ENCODE measurements at regions not wholly inside any gene's neighbourhood (a gene's known extent, or its start where the extent isn't known, plus 50 kb on each side); places are given as distances from the start of the nearest gene placed in this dataset.

DNA sequence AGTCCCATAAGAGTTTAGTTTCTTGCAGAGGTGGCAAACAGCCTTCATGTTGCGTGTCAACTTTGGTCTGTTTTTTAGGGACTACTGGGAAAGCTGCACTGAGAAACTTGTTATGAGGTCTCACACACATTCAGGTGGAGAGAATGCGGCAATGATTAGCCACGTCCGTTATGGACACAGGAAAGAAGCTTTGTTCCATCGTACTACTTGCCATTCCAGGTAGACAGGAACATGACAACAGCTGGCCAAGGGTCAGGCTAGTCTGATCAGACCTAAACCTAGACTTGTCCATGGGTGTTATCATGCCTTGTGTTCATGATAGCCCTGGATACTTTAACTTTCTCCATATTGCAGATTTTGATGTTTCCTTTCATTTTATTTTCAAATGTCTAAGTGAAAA, 113.2 kb downstream of the ZNF608 start:
- Histone ChIP-seq H3K9me1 (replicated peaks; ENCODE audit: control insufficient read depth, extremely low read depth, insufficient read depth, low read length) (no peaks in the 10 kb centered on the region), H3K4me1 (ENCODE audit: control insufficient read depth, extremely low read depth, insufficient read depth, low read length) (peaks cover 7% of the 10 kb centered on the region), H3K27ac (ENCODE audit: insufficient read depth, low read depth, low read length) (no peak overlapping the region), H3K4me3 (replicated peaks in 1 of 3; ENCODE audit: insufficient read depth in 1 of 3, low read depth in 1 of 3, low read length in 3 of 3) (no peak overlapping the region), H3K9ac (replicated peaks; ENCODE audit: extremely low read depth, insufficient read depth, low read length) (no peak overlapping the region), H3K36me3 (ENCODE audit: control insufficient read depth in 2 of 2, extremely low read depth in 1 of 2, insufficient read depth in 2 of 2, low read length in 2 of 2) (peaks cover 2% of the 10 kb centered on the region in 2 experiments), H3K27me3 (ENCODE audit: control insufficient read depth in 2 of 2, insufficient read depth in 2 of 2, low read length in 2 of 2) (no peaks in the 10 kb centered on the region), H4K20me1 (replicated peaks; ENCODE audit: control insufficient read depth, extremely low read depth, insufficient read depth, low read length) (no peaks in the 10 kb centered on the region), H2AFZ (ENCODE audit: low read depth, low read length) (no peak overlapping the region), H3K9me3 (replicated peaks; ENCODE audit: control insufficient read depth, insufficient read depth, low read length) (no peaks in the 10 kb centered on the region), H3K4me2 (ENCODE audit: insufficient read depth, low read length) (no peak overlapping the region), H3K79me2 (ENCODE audit: control insufficient read depth, insufficient read depth, low read length) (no peaks in the 10 kb centered on the region)
- DNase-seq (ENCODE audit: low read depth, low spot score), result no peak
- TF ChIP-seq JUN (IDR thresholded peaks at IDR 0.05; ENCODE audit: borderline replicate concordance, insufficient read depth, insufficient read length, low read depth) (no peak), GATA2 (IDR thresholded peaks at IDR 0.05; ENCODE audit: insufficient read depth, insufficient read length, low read depth, low read length) (no peak), POLR2A (IDR thresholded peaks at IDR 0.05; ENCODE audit: low read depth, low read length) (no peak), EZH2 (IDR thresholded peaks at IDR 0.05; ENCODE audit: borderline replicate concordance, low read depth, low read length, severe bottlenecking) (no peak), MYC (IDR thresholded peaks at IDR 0.05; ENCODE audit: low read depth, low read length) (no peak), FOS (IDR thresholded peaks at IDR 0.05; ENCODE audit: borderline replicate concordance, insufficient read depth, low read length) (no peak), POLR2AphosphoS5 (IDR thresholded peaks at IDR 0.05; ENCODE audit: insufficient read depth, low read depth, low read length) (no peak)
- TF ChIP-seq, protein P1, sequence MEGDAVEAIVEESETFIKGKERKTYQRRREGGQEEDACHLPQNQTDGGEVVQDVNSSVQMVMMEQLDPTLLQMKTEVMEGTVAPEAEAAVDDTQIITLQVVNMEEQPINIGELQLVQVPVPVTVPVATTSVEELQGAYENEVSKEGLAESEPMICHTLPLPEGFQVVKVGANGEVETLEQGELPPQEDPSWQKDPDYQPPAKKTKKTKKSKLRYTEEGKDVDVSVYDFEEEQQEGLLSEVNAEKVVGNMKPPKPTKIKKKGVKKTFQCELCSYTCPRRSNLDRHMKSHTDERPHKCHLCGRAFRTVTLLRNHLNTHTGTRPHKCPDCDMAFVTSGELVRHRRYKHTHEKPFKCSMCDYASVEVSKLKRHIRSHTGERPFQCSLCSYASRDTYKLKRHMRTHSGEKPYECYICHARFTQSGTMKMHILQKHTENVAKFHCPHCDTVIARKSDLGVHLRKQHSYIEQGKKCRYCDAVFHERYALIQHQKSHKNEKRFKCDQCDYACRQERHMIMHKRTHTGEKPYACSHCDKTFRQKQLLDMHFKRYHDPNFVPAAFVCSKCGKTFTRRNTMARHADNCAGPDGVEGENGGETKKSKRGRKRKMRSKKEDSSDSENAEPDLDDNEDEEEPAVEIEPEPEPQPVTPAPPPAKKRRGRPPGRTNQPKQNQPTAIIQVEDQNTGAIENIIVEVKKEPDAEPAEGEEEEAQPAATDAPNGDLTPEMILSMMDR (IDR thresholded peaks at IDR 0.05; ENCODE audit: extremely low read depth in 1 of 2, insufficient read depth in 1 of 2, low read depth in 1 of 2, low read length in 2 of 2), result no peak
- TF ChIP-seq, protein P2, sequence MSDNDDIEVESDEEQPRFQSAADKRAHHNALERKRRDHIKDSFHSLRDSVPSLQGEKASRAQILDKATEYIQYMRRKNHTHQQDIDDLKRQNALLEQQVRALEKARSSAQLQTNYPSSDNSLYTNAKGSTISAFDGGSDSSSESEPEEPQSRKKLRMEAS (IDR thresholded peaks at IDR 0.05; ENCODE audit: insufficient read depth, insufficient read length), result no peak
- dilution Hi-C loops (cut with MboI; ENCODE audit: extremely low pct_ligation_motif_present, low sequenced_read_pairs), result no loop called here
- no peak for FAIRE-seq
- ChIA-PET CTCF (no interaction called here), POLR2A (no interaction called here)
- intact Hi-C loops (cut with micrococcal nuclease), result no loop called here
- no TSS peak for BruUV-seq (replicated peaks)

Data from endothelial cell of umbilical vein (primary cell).